ENCODE measurements at regions not wholly inside any gene's neighbourhood (a gene's known extent, or its start where the extent isn't known, plus 50 kb on each side); places are given as distances from the start of the nearest gene placed in this dataset.

DNA sequence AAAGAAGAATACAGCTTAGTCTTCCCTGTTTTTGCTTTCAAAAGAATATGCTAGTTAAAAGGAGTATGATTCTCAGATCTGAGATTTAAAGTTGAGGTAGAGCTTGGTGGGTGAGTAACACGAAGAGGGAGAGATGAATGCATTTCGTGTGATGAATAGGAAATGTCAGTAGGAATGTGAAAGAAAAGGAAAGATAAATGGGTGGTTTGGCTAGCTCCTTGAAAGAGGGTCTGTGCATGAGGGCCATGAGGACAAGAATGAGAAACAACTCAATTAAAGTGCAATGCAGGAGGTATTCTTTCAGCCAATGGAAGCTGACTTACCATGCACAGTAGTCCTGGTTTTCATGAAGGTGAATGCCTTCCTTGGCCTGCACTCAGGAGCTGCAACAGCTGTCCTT, 248.2 kb downstream of the HNMT start:
- ATAC-seq (no peak), DNase-seq (ENCODE audit: low spot score in 2 of 2) (no peak)
- Mint-ChIP-seq H3K4me1 (no peaks in the 10 kb centered on the region), H3K4me3 (no peak overlapping the region), H3K36me3 (no peaks in the 10 kb centered on the region), H3K9me3 (peaks cover 18% of the 10 kb centered on the region), H3K27ac (no peak overlapping the region)

DNA sequence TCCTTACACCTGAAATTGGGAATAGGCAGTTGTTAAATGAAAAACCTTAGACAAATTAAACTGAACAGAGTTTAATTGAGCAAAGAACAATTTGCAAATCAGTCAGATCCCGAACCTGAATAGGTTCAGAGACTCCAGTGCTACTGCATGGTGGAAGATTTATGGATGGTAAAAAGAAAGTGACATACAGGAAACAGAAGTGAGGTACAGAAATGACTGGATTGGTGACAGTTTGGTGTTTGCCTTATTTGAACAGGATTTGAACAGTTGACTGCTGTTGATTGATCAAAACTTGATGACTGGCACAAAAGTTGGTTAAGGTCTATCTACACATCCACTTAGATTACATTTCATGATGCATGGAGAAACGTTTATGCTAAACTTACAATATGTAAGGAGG, 248.8 kb downstream of the HNMT start:
- Mint-ChIP-seq H3K27ac (no peak overlapping the region), H3K9me3 (peaks cover 15% of the 10 kb centered on the region), H3K4me3 (no peak overlapping the region), H3K4me1 (no peaks in the 10 kb centered on the region), H3K36me3 (no peaks in the 10 kb centered on the region)
- ATAC-seq (no peak), DNase-seq (ENCODE audit: low spot score in 2 of 2) (no peak)

- Mint-ChIP-seq H3K27ac (no peak overlapping the region), H3K4me3 (no peak overlapping the region), H3K9me3 (peaks cover 15% of the 10 kb centered on the region), H3K36me3 (no peaks in the 10 kb centered on the region), H3K4me1 (no peaks in the 10 kb centered on the region)
- DNase-seq (ENCODE audit: low spot score in 2 of 2): no peak
- ATAC-seq: no peak
Observed at GRCh38 chr2:138213624-138214023, 249.4 kb downstream of the HNMT start.

- no peak overlapping the region for H3K27ac Mint-ChIP-seq
Observed at GRCh38 chr2:138215958-138216357, 251.7 kb downstream of the HNMT start.

DNA sequence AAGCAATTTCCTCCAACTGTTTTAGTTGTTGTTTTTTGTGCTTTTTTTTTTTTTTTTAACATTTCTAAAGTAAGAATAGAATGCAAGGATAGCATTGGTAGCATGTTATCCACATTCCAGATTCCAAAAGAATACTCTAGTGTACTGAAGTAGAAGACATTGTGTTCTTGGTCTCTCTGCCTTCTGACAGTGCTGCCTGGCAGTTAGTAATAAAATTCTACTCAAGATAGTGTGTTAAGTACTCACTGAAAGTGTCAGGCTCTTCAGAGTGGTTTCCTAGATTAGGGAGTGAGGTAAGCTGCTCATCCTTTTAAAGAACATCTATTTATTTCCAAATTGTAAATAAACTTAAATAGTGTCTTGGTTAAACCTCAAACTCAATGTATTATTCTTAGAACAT, 253.7 kb downstream of the HNMT start:
- H3K4me3 Mint-ChIP-seq: no peak overlapping the region
- no peaks in the 10 kb centered on the region for H3K4me1 Mint-ChIP-seq
- ATAC-seq (no peak), DNase-seq (ENCODE audit: low spot score in 2 of 2) (no peak)
- H3K27ac Mint-ChIP-seq: no peak overlapping the region
- no peaks in the 10 kb centered on the region for H3K36me3 Mint-ChIP-seq
- peaks cover 13% of the 10 kb centered on the region for H3K9me3 Mint-ChIP-seq

More at GRCh38 chr2:138215958-138216357, 251.7 kb downstream of the HNMT start:
- ATAC-seq (no peak), DNase-seq (ENCODE audit: low spot score in 2 of 2) (no peak)
- H3K4me3 Mint-ChIP-seq: no peak overlapping the region
- H3K36me3 Mint-ChIP-seq: no peaks in the 10 kb centered on the region
- no peaks in the 10 kb centered on the region for H3K4me1 Mint-ChIP-seq
- peaks cover 14% of the 10 kb centered on the region for H3K9me3 Mint-ChIP-seq

DNA sequence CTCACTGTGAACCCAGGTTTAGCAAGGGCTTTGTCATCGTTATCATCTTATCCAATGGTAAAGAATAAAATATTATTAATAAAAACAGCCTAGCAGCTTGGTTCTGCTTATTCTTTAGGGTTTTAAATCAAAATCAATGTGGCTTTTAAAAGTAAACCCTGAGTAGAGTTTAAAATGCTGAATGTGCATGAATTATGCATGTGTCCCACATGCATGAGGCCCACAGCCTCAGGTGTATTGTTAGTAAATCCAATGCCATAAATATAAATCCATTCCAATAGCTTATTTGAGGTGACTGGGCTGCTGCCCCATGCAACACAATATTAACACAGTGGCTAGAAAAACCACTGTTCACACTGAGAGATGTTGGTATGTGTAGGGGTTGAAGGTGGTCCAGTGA, 254.1 kb downstream of the HNMT start:
- DNase-seq (ENCODE audit: low spot score in 2 of 2): no peak

GRCh38 chr2:138219961-138220360, 255.7 kb downstream of the HNMT start:
- H3K36me3 Mint-ChIP-seq: no peaks in the 10 kb centered on the region
- H3K27ac Mint-ChIP-seq: no peak overlapping the region
- H3K4me1 Mint-ChIP-seq: no peaks in the 10 kb centered on the region
- ATAC-seq (no peak), DNase-seq (ENCODE audit: low spot score in 2 of 2) (no peak)
- H3K4me3 Mint-ChIP-seq: no peak overlapping the region
- H3K9me3 Mint-ChIP-seq: peaks cover 14% of the 10 kb centered on the region

More for the DNA sequence above, 254.1 kb downstream of the HNMT start:
- H3K4me3 Mint-ChIP-seq: no peak overlapping the region
- no peaks in the 10 kb centered on the region for H3K4me1 Mint-ChIP-seq
- no peak for ATAC-seq
- peaks cover 13% of the 10 kb centered on the region for H3K9me3 Mint-ChIP-seq
- H3K36me3 Mint-ChIP-seq: no peaks in the 10 kb centered on the region
- no peak overlapping the region for H3K27ac Mint-ChIP-seq

DNA sequence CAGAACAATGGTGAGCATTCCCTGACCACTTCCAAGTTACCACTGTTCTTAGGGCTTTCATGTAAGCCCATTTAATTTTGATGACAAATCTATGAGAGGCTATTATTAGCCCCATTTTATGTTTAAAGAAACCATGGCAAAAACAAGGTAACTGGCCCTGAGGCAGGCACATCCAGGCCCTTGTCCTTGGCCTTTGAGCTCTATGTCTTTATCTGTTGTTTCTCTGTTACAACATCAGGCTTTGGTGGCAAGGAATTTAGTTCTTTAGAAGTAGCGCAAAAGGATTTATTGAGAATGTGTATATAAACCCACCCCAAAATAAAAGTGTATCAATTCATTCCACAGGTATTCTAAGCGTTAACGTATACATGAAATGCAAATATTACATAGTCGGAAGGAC, 257.1 kb downstream of the HNMT start:
- no peak overlapping the region for H3K4me3 Mint-ChIP-seq
- no peaks in the 10 kb centered on the region for H3K36me3 Mint-ChIP-seq
- ATAC-seq: no peak
- DNase-seq (ENCODE audit: low spot score in 2 of 2): no peak
- no peak overlapping the region for H3K27ac Mint-ChIP-seq
- H3K4me1 Mint-ChIP-seq: no peaks in the 10 kb centered on the region
- peaks cover 14% of the 10 kb centered on the region for H3K9me3 Mint-ChIP-seq

GRCh38 chr2:138223319-138223718, 259.0 kb downstream of the HNMT start:
- no peak for DNase-seq (ENCODE audit: low spot score in 2 of 2)
- H3K4me1 Mint-ChIP-seq: no peaks in the 10 kb centered on the region
- peaks cover 14% of the 10 kb centered on the region for H3K9me3 Mint-ChIP-seq
- H3K36me3 Mint-ChIP-seq: no peaks in the 10 kb centered on the region
- H3K27ac Mint-ChIP-seq: no peak overlapping the region
- ATAC-seq: no peak
- no peak overlapping the region for H3K4me3 Mint-ChIP-seq

DNA sequence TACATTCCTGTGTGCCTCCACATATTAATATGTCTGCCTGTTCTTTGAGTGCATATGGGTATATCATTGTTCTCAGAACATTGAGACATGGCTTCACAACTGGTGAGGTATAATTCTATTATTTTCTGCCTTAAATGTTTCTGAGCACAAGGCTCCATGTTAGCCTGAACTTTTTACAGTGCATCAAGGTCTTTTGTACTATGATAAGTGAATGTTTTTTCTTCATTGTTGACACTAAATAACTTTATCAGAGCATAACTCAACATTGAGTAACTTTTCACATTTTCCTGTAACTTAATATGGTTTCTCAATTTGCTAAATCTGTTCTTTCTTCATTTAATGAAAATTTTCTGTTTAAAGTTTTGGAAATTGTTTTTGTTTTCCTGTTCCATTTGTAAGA, 262.9 kb downstream of the HNMT start:
- Mint-ChIP-seq H3K36me3 (no peaks in the 10 kb centered on the region), H3K4me1 (no peaks in the 10 kb centered on the region), H3K27ac (no peak overlapping the region), H3K9me3 (peaks cover 13% of the 10 kb centered on the region), H3K4me3 (no peak overlapping the region)
- DNase-seq (ENCODE audit: low spot score in 2 of 2) (no peak), ATAC-seq (no peak)

DNA sequence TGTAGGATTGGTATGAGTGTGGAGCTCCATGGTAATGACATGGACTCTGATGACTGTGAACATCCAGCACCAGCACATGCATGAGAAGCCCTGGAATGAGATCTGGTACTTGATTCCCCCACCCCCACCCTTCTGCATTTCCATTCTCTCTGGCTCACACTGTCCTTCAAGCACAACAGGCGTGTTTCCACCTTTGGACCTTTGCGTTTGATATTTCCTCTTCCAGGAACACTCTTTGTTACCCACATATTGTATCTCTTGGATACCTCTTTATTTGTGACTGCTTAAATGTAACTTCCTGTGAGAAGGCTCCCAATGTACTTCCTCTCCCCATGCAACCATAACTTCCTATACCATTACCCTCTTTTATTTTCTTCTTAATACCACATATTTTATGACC, 263.8 kb downstream of the HNMT start:
- no peak overlapping the region for H3K4me3 Mint-ChIP-seq
- H3K4me1 Mint-ChIP-seq: no peaks in the 10 kb centered on the region
- no peak overlapping the region for H3K27ac Mint-ChIP-seq
- no peak for DNase-seq (ENCODE audit: low spot score in 2 of 2)
- ATAC-seq: no peak
- H3K36me3 Mint-ChIP-seq: no peaks in the 10 kb centered on the region
- peaks cover 15% of the 10 kb centered on the region for H3K9me3 Mint-ChIP-seq

DNA sequence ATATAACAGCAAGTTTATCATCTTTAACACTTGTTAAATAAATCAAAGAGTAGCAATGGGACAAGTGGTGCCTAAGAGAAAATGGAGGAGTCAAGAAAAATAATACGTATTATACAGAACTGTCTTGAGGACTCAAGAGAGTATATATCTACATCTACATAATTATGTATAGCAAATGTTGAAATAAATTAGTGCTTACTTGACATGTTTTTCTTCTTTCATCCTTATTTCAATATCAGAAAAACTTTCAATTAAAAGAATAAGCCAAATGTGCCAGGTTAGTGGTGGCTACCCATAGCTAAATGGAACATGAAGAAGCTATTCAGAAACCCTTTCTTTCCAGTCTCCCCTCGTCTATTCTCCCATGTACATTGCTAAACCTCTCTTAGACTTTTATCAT, 267.3 kb upstream of the SPOPL start:
- no peak overlapping the region for H3K27ac Mint-ChIP-seq
- DNase-seq (ENCODE audit: low spot score in 2 of 2) (no peak), ATAC-seq (no peak)
- H3K36me3 Mint-ChIP-seq: no peaks in the 10 kb centered on the region
- H3K4me1 Mint-ChIP-seq: no peaks in the 10 kb centered on the region
- H3K9me3 Mint-ChIP-seq: peaks cover 10% of the 10 kb centered on the region
- H3K4me3 Mint-ChIP-seq: no peak overlapping the region

- Mint-ChIP-seq H3K36me3 (no peaks in the 10 kb centered on the region), H3K4me1 (no peaks in the 10 kb centered on the region), H3K27ac (no peak overlapping the region), H3K9me3 (peaks cover 10% of the 10 kb centered on the region), H3K4me3 (no peak overlapping the region)
- DNase-seq (ENCODE audit: low spot score in 2 of 2) (no peak), ATAC-seq (no peak)
Observed at GRCh38 chr2:138235041-138235440, 266.5 kb upstream of the SPOPL start.

DNA sequence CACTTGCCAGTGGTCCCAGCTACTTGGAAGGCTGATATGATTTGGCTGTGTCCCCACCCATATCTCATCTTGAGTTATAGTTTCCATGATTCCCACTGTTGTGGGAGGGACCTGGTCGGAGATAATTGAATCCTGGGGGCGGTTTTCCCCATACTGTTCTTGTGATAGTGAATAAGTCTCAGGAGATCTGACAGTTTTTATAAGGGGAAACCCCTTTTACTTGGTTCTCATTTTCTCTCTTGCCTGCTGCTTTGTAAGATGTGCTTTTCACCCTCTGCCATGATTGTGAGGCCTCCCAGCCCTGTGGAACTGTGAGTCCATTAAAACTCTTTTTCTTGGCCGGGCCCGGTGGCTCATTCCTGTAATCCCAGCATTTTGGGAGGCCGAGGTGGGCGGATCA, 265.4 kb upstream of the SPOPL start:
- Mint-ChIP-seq H3K4me1 (no peaks in the 10 kb centered on the region), H3K36me3 (no peaks in the 10 kb centered on the region), H3K27ac (no peak overlapping the region), H3K4me3 (no peak overlapping the region), H3K9me3 (peaks cover 10% of the 10 kb centered on the region)
- DNase-seq (ENCODE audit: low spot score in 2 of 2) (no peak), ATAC-seq (no peak)

DNA sequence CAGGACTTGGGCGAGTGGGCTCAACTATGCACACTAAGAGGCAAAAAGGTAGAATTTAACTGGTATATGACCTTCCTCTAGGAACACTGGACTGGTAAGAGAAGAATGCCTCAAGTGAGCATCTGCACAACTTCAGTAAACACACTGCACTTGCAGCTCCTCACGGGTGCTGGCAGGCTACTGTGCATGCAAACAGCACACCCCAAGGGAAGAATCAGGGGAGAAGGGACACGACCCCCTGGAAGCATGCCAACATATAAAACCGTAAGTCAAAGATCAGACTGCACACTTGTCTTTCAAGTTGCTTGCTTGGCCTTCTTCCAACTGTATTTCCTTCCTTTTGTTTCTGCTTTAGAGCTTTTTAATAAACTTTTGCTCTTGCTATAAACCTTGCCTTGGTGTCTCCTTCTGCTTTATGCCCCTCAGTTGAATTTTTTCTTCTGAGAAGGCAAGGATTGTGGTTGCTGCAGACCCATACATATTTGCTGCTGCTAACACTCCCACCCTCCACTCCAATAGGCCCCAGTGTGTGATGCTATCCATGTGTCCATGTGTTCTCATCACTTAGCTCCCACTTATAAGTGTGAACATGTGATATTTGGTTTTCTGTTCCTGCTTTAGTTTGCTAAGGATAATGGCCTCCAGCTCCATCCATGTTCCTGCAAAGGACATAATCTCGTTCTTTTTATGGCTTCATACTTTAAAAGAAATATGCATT, 263.7 kb upstream of the SPOPL start:
- Mint-ChIP-seq H3K36me3 (no peaks in the 10 kb centered on the region), H3K4me3 (no peak overlapping the region), H3K4me1 (no peaks in the 10 kb centered on the region), H3K9me3 (peaks cover 13% of the 10 kb centered on the region), H3K27ac (no peak overlapping the region)
- ATAC-seq: no peak
- DNase-seq (ENCODE audit: low spot score in 2 of 2): no peak

DNA sequence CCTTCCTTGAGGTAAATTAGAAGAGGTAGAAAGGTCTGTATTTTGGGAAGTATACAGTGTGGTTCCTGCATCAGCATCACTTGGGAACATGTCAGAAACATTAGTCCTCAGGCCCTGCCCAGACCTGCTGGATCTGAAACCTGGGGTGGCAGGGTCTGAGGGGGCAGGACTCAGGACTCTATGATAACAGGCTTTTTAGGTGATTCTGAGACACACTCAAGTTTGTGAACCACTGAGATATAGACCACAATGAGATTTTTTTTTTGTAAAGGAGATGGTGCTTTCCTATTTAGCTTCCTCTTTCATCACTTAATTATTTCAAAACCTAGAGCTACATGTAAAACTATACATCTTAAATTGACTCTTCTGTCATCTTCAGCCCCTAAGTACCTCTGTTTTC, 262.7 kb upstream of the SPOPL start:
- Mint-ChIP-seq H3K27ac (no peak overlapping the region), H3K4me3 (no peak overlapping the region), H3K4me1 (no peaks in the 10 kb centered on the region)

More for the DNA sequence above, 262.7 kb upstream of the SPOPL start:
- no peak for ATAC-seq
- peaks cover 10% of the 10 kb centered on the region for H3K9me3 Mint-ChIP-seq
- H3K36me3 Mint-ChIP-seq: no peaks in the 10 kb centered on the region
- DNase-seq (ENCODE audit: low spot score in 2 of 2): no peak
